H9 (cell line): ENCODE measurements at regions not wholly inside any gene's neighbourhood (a gene's known extent, or its start where the extent isn't known, plus 50 kb on each side); places are given as distances from the start of the nearest gene placed in this dataset.
A peak's percentile ranks its signal among the peaks of the same experiment; 100 is the strongest.

Experiments used
- DNase-seq: peaks from one replicate; pipeline ENCODE4 v3.0.0-alpha.2; 2017
- H2AFZ ChIP-seq: one replicate; pipeline ENCODE4 v1.6.1; 2013; ENCODE audit warnings: mild to moderate bottlenecking, low read length, control low read depth, moderate library complexity
- H2AK5ac ChIP-seq: 2 replicates; pipeline ENCODE4 v1.6.1; 2013; ENCODE audit warnings: low read length, control low read depth, mixed read lengths; ENCODE audit not compliant: insufficient read length
- H2BK120ac ChIP-seq: one replicate; pipeline ENCODE4 v1.6.1; 2013; ENCODE audit warnings: low read depth, mild to moderate bottlenecking, low read length, control low read depth, inconsistent platforms; ENCODE audit not compliant: poor library complexity, severe bottlenecking
- H2BK12ac ChIP-seq: 2 replicates; pipeline ENCODE4 v1.6.1; 2013; ENCODE audit warnings: low read length, control low read depth, mixed read lengths, low read depth; ENCODE audit not compliant: insufficient read length
- H2BK15ac ChIP-seq: 2 replicates; pipeline ENCODE4 v1.6.1; 2013; ENCODE audit warnings: low read depth, low read length, control low read depth
- H2BK20ac ChIP-seq: one replicate; pipeline ENCODE4 v1.6.1; 2013; ENCODE audit warnings: low read depth, mild to moderate bottlenecking, low read length, control low read depth, inconsistent platforms; ENCODE audit not compliant: poor library complexity, severe bottlenecking
- H2BK5ac ChIP-seq: 2 replicates; pipeline ENCODE4 v1.6.1; 2013; ENCODE audit warnings: low read length, control low read depth, mixed read lengths; ENCODE audit not compliant: insufficient read length
- H3K14ac ChIP-seq: 2 replicates; pipeline ENCODE4 v1.6.1; 2013; ENCODE audit warnings: low read length, control low read depth; ENCODE audit not compliant: insufficient read depth
- H3K18ac ChIP-seq: 2 replicates; pipeline ENCODE4 v1.6.1; 2013; ENCODE audit warnings: low read depth, mild to moderate bottlenecking, mixed read lengths, low read length, control low read depth; ENCODE audit not compliant: insufficient read length
- H3K23ac ChIP-seq: 2 replicates; pipeline ENCODE4 v1.6.1; 2013; ENCODE audit warnings: low read length, control low read depth, mixed read lengths, low read depth; ENCODE audit not compliant: insufficient read length
- H3K23me2 ChIP-seq: 2 replicates; pipeline ENCODE4 v1.6.1; 2013; ENCODE audit warnings: low read depth, mild to moderate bottlenecking, mixed read lengths, low read length, control low read depth; ENCODE audit not compliant: insufficient read length, poor library complexity, severe bottlenecking
- H3K27ac ChIP-seq: 2 replicates; pipeline ENCODE4 v1.5.1; 2013; ENCODE audit warnings: low read length, control low read depth, mixed read lengths, low read depth; ENCODE audit not compliant: insufficient read length
- H3K27me3 ChIP-seq: 2 replicates; pipeline ENCODE4 v1.6.1; 2013; ENCODE audit warnings: low read length, control low read depth, inconsistent platforms; ENCODE audit not compliant: insufficient read depth
- H3K4ac ChIP-seq: 2 replicates; pipeline ENCODE4 v1.6.1; 2013; ENCODE audit warnings: low read depth, mild to moderate bottlenecking, control low read depth, inconsistent platforms, low read length, moderate library complexity
- H3K4me1 ChIP-seq: 2 replicates; pipeline ENCODE4 v1.6.1; 2013; ENCODE audit warnings: low read length, control low read depth, inconsistent platforms; ENCODE audit not compliant: insufficient read depth
- H3K4me2 ChIP-seq: 2 replicates; pipeline ENCODE4 v1.6.1; 2013; ENCODE audit warnings: low read length, control low read depth, mixed read lengths; ENCODE audit not compliant: insufficient read length, insufficient read depth
- H3K56ac ChIP-seq: 2 replicates; pipeline ENCODE4 v1.6.1; 2013; ENCODE audit warnings: low read depth, mild to moderate bottlenecking, mixed read lengths, low read length, control low read depth; ENCODE audit not compliant: insufficient read length
- H3K79me1 ChIP-seq: 2 replicates; pipeline ENCODE4 v1.6.1; 2013; ENCODE audit warnings: low read depth, mild to moderate bottlenecking, moderate library complexity, low read length, control low read depth, inconsistent platforms; ENCODE audit not compliant: insufficient read depth, poor library complexity, severe bottlenecking
- H3K79me2 ChIP-seq: 2 replicates; pipeline ENCODE4 v1.6.1; 2013; ENCODE audit warnings: low read length, control low read depth, inconsistent platforms; ENCODE audit not compliant: insufficient read depth
- H3K9ac ChIP-seq: 2 replicates; pipeline ENCODE4 v1.6.1; 2013; ENCODE audit warnings: low read length, control low read depth, mixed read lengths; ENCODE audit not compliant: insufficient read length; ENCODE audit errors: extremely low read depth
- H3K9me3 ChIP-seq: one replicate; pipeline ENCODE4 v1.6.1; 2013; ENCODE audit warnings: low read depth, low read length, inconsistent platforms; ENCODE audit not compliant: control insufficient read depth
- H3T11ph ChIP-seq: one replicate; pipeline ENCODE4 v1.6.1; 2013; ENCODE audit warnings: mild to moderate bottlenecking, low read length, control low read depth, inconsistent platforms
- H4K20me1 ChIP-seq: one replicate; pipeline ENCODE4 v1.6.1; 2013; ENCODE audit not compliant: control insufficient read depth, insufficient read length, insufficient read depth
- H4K5ac ChIP-seq: 2 replicates; pipeline ENCODE4 v1.6.1; 2013; ENCODE audit warnings: low read depth, mild to moderate bottlenecking, mixed read lengths, low read length, control low read depth; ENCODE audit not compliant: insufficient read length
- H4K8ac ChIP-seq: replicated peaks from 2 replicates; pipeline ENCODE4 v1.6.1; 2013; ENCODE audit warnings: low read length, control low read depth, mixed read lengths, low read depth; ENCODE audit not compliant: insufficient read length
- H4K91ac ChIP-seq: 2 replicates; pipeline ENCODE4 v1.6.1; 2013; ENCODE audit warnings: low read depth, mild to moderate bottlenecking, moderate library complexity, mixed read lengths, low read length, control low read depth; ENCODE audit not compliant: insufficient read length
- H3K27ac Mint-ChIP-seq, 3 experiments: 2 replicates in 2 of 3; 3 replicates in 1 of 3; pipeline ENCODE4 v1.8.0; 2020 to 2021; ENCODE audit warnings: mixed read lengths in 3 of 3, mild to moderate bottlenecking in 1 of 3, moderate library complexity in 1 of 3
- H3K27me3 Mint-ChIP-seq: 2 replicates; pipeline ENCODE4 v1.8.0; 2021; ENCODE audit warnings: low read depth, mild to moderate bottlenecking, moderate library complexity, mixed read lengths
- H3K36me3 Mint-ChIP-seq, 3 experiments: 2 replicates in 2 of 3; 3 replicates in 1 of 3; pipeline ENCODE4 v1.8.0; 2020 to 2021; ENCODE audit warnings: low read depth in 3 of 3, mixed read lengths in 3 of 3; ENCODE audit not compliant: insufficient read depth in 1 of 3
- H3K4me1 Mint-ChIP-seq, 2 experiments: 2 replicates each; pipeline ENCODE4 v1.8.0; 2020; ENCODE audit warnings: mixed read lengths in 2 of 2
- H3K4me3 Mint-ChIP-seq, 2 experiments: 2 replicates in 1 of 2; 3 replicates in 1 of 2; pipeline ENCODE4 v1.8.0; 2020 to 2021; ENCODE audit warnings: mild to moderate bottlenecking in 2 of 2, mixed read lengths in 2 of 2, moderate library complexity in 1 of 2
- H3K9me3 Mint-ChIP-seq, 2 experiments: 2 replicates in 1 of 2; 3 replicates in 1 of 2; pipeline ENCODE4 v1.8.0; 2020; ENCODE audit warnings: mild to moderate bottlenecking in 2 of 2, mixed read lengths in 2 of 2, moderate library complexity in 1 of 2
- WGBS: extraction: QIAGEN DNeasy Blood & Tissue Kit; methylation state at CpG from one replicate; pipeline ENCODE4 v1.1.7; 2013; ENCODE audit warnings: missing lambda C conversion rate, low lambda C conversion rate, mixed read lengths; ENCODE audit not compliant: insufficient read length; ENCODE audit errors: extremely low coverage; 5-methylcytosine and 5-hydroxymethylcytosine counted together
- TF ChIP-seq, protein P1 (sequence below): fragments of 200-600 bp; sonication (generic); conservative IDR thresholded peaks from 3 replicates; pipeline ENCODE4 v1.8.0; 2021; ENCODE audit warnings: antibody characterized with exemption, mild to moderate bottlenecking

DNA sequence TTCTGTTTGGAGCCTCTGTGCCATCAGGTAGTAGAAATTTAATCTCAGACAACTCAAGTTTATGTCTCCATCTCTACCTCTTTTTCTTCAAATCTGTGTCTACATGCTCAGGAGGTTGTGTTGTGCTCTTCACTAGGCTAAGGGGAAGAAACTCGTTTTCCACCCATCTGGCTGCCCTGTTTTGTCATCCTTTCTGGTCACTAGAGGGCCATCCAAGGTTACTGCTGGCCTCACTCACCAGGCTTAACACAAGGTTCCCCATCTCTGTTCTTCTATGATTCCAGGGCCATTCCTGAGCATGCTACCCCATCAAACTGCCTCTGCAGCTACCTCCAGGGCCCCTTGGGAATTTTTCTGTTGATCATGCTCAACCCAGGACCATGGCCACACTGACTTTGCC is 213.3 kb upstream of the FBXL7 start:
- H2BK5ac ChIP-seq, result no peak overlapping the region
- TF ChIP-seq, protein P1, sequence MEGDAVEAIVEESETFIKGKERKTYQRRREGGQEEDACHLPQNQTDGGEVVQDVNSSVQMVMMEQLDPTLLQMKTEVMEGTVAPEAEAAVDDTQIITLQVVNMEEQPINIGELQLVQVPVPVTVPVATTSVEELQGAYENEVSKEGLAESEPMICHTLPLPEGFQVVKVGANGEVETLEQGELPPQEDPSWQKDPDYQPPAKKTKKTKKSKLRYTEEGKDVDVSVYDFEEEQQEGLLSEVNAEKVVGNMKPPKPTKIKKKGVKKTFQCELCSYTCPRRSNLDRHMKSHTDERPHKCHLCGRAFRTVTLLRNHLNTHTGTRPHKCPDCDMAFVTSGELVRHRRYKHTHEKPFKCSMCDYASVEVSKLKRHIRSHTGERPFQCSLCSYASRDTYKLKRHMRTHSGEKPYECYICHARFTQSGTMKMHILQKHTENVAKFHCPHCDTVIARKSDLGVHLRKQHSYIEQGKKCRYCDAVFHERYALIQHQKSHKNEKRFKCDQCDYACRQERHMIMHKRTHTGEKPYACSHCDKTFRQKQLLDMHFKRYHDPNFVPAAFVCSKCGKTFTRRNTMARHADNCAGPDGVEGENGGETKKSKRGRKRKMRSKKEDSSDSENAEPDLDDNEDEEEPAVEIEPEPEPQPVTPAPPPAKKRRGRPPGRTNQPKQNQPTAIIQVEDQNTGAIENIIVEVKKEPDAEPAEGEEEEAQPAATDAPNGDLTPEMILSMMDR, result peak; percentile 49
- DNase-seq, result no peak

More for the DNA sequence above, 213.3 kb upstream of the FBXL7 start:
- Mint-ChIP-seq H3K4me1 (0 out of 4 replicates have a peak, but pooled peaks cover 0 to 2% of the 10 kb centered on the region in 2 experiments), H3K4me3 (no peak overlapping the region), H3K27me3 (no peaks in the 10 kb centered on the region), H3K36me3 (peaks cover 0 to 8% (median under 1%) of the 10 kb centered on the region in 3 experiments; a peak in 3 of 7 replicates), H3K9me3 (peaks cover under 1 to 7% of the 10 kb centered on the region in 2 experiments; a peak in 2 of 5 replicates), H3K27ac (no peak overlapping the region)
- no peak overlapping the region for H4K91ac ChIP-seq
- H4K8ac ChIP-seq, result no peak overlapping the region
- H2AFZ ChIP-seq, result no peak overlapping the region
- H3K4me1 ChIP-seq, result no peaks in the 10 kb centered on the region
- no peak overlapping the region for H3K4ac ChIP-seq
- H3K14ac ChIP-seq, result no peak overlapping the region
- H3T11ph ChIP-seq, result no peak overlapping the region
- H3K9me3 ChIP-seq, result no peaks in the 10 kb centered on the region
- WGBS, result no CpG with 5 or more reads among the region's 1 CpG
- H4K20me1 ChIP-seq, result no peaks in the 10 kb centered on the region
- no peaks in the 10 kb centered on the region for H3K23me2 ChIP-seq
- H3K18ac ChIP-seq, result no peak overlapping the region
- no peak overlapping the region for H3K4me2 ChIP-seq
- H4K5ac ChIP-seq, result no peak overlapping the region
- no peak overlapping the region for H2BK15ac ChIP-seq
- H3K23ac ChIP-seq, result no peak overlapping the region
- H3K79me2 ChIP-seq, result no peaks in the 10 kb centered on the region
- no peak overlapping the region for H2BK12ac ChIP-seq
- no peak overlapping the region for H3K56ac ChIP-seq
- H3K9ac ChIP-seq, result no peak overlapping the region
- H3K79me1 ChIP-seq, result no peaks in the 10 kb centered on the region
- no peak overlapping the region for H2BK120ac ChIP-seq
- no peak overlapping the region for H3K27ac ChIP-seq
- H2AK5ac ChIP-seq, result no peak overlapping the region
- H2BK20ac ChIP-seq, result no peak overlapping the region
- H3K27me3 ChIP-seq, result no peaks in the 10 kb centered on the region
